Keratinocyte (primary cell): ENCODE measurements at regions not wholly inside any gene's neighbourhood (a gene's known extent, or its start where the extent isn't known, plus 50 kb on each side); places are given as distances from the start of the nearest gene placed in this dataset.

Experiments used
- CTCF ChIP-seq, 3 experiments: IDR thresholded peaks in 1 of 3; conservative IDR thresholded peaks in 1 of 3; optimal IDR thresholded peaks in 1 of 3; 2 replicates in 2 of 3; 3 replicates in 1 of 3; pipeline versions ENCODE3 to v1.5.1; 2011; ENCODE audit warnings: low read length in 3 of 3, mild to moderate bottlenecking in 3 of 3, moderate library complexity in 2 of 3, control low read depth in 1 of 3, inconsistent platforms in 1 of 3; ENCODE audit not compliant: insufficient read depth in 2 of 3; ENCODE audit errors: extremely low read depth in 1 of 3
- EZH2 ChIP-seq: IDR thresholded peaks from one replicate; pipeline ENCODE4 v1.6.1; 2012; ENCODE audit warnings: inconsistent platforms, mild to moderate bottlenecking, low read length, moderate library complexity

- TF ChIP-seq CTCF (optimal IDR thresholded peaks at IDR 0.05 in 1 of 3, IDR thresholded peaks at IDR 0.05 in 1 of 3, conservative IDR thresholded peaks at IDR 0.05 in 1 of 3; ENCODE audit: extremely low read depth in 1 of 3, insufficient read depth in 2 of 3, low read length in 3 of 3) (no peak), EZH2 (no peak)
Measured at GRCh38 chr12:113667676-113668356, 196.1 kb upstream of the LHX5 start.
